ENCODE measurements at regions not wholly inside any gene's neighbourhood (a gene's known extent, or its start where the extent isn't known, plus 50 kb on each side); places are given as distances from the start of the nearest gene placed in this dataset.

- Histone ChIP-seq H3K56ac (replicated peaks; ENCODE audit: insufficient read length, low read depth, low read length) (no peak overlapping the region), H3K23me2 (ENCODE audit: low read depth, low read length) (no peaks in the 10 kb centered on the region), H3K4ac (replicated peaks; ENCODE audit: insufficient read length, low read depth, low read length) (no peak overlapping the region), H3K36me3 (ENCODE audit: control insufficient read depth in 2 of 4, insufficient read depth in 4 of 4, low read length in 3 of 4) (no peaks in the 10 kb centered on the region), H4K20me1 (replicated peaks in 1 of 2; ENCODE audit: control insufficient read depth in 1 of 2, insufficient read depth in 2 of 2, low read length in 2 of 2) (no peaks in the 10 kb centered on the region), H3K27ac (ENCODE audit: low read depth, low read length) (no peak overlapping the region), H3K4me2 (ENCODE audit: insufficient read depth in 1 of 2, low read depth in 2 of 2, low read length in 2 of 2) (no peak overlapping the region), H2AFZ (ENCODE audit: low read length) (no peak overlapping the region), H4K8ac (ENCODE audit: extremely low read depth, insufficient read depth, low read length) (no peak overlapping the region), H3K79me2 (ENCODE audit: control insufficient read depth in 1 of 2, insufficient read depth in 2 of 2, low read length in 2 of 2) (no peaks in the 10 kb centered on the region), H2BK12ac (ENCODE audit: low read depth, low read length) (no peak overlapping the region), H3K18ac (ENCODE audit: extremely low read depth, low read length) (no peak overlapping the region), H2BK120ac (replicated peaks; ENCODE audit: low read depth, low read length) (no peak overlapping the region), H3K4me1 (replicated peaks in 1 of 4; ENCODE audit: control insufficient read depth in 3 of 4, insufficient read depth in 4 of 4, low read length in 3 of 4) (no peaks in the 10 kb centered on the region), H2BK5ac (ENCODE audit: low read depth, low read length) (no peak overlapping the region), H4K5ac (ENCODE audit: insufficient read length, low read depth, low read length) (no peak overlapping the region), H3K9me3 (ENCODE audit: insufficient read depth in 2 of 2, low read depth in 1 of 2, low read length in 1 of 2) (no peaks in the 10 kb centered on the region), H3K23ac (ENCODE audit: insufficient read length) (no peak overlapping the region), H3K79me1 (ENCODE audit: low read depth, low read length) (no peaks in the 10 kb centered on the region), H2BK15ac (ENCODE audit: low read length) (no peak overlapping the region), H3K14ac (ENCODE audit: insufficient read length) (no peak overlapping the region), H3K27me3 (replicated peaks in 1 of 4; ENCODE audit: control insufficient read depth in 3 of 4, extremely low read depth in 1 of 4, insufficient read depth in 3 of 4, low read length in 3 of 4) (no peaks in the 10 kb centered on the region), H3K4me3 (ENCODE audit: extremely low read depth in 1 of 4, insufficient read depth in 2 of 4, low read depth in 3 of 4, low read length in 4 of 4) (no peak overlapping the region), H2BK20ac (ENCODE audit: low read length) (no peak overlapping the region), H2AK5ac (ENCODE audit: low read depth, low read length) (no peak overlapping the region), H4K91ac (replicated peaks; ENCODE audit: insufficient read length, low read length) (no peak overlapping the region), H3K9ac (replicated peaks in 1 of 4; ENCODE audit: extremely low read depth in 1 of 4, low read depth in 3 of 4, low read length in 3 of 4) (no peak overlapping the region)
- no peak for FAIRE-seq
- no peak for DNase-seq (ENCODE audit: low read depth in 1 of 2, low spot score in 2 of 2)
- ChIA-PET POLR2A (ENCODE audit: partially characterized antibody) (no interaction called here), CTCF (ENCODE audit: partially characterized antibody) (no interaction called here)
- no peak for TF ChIP-seq BCL11A (IDR thresholded peaks at IDR 0.05; ENCODE audit: low read depth in 2 of 2, low read length in 2 of 2)
- TF ChIP-seq TAF1 (IDR thresholded peaks at IDR 0.05; ENCODE audit: low read depth, low read length), result no peak
- no peak for TF ChIP-seq TEAD4 (IDR thresholded peaks at IDR 0.05; ENCODE audit: low read depth, low read length)
- TF ChIP-seq, protein P1, sequence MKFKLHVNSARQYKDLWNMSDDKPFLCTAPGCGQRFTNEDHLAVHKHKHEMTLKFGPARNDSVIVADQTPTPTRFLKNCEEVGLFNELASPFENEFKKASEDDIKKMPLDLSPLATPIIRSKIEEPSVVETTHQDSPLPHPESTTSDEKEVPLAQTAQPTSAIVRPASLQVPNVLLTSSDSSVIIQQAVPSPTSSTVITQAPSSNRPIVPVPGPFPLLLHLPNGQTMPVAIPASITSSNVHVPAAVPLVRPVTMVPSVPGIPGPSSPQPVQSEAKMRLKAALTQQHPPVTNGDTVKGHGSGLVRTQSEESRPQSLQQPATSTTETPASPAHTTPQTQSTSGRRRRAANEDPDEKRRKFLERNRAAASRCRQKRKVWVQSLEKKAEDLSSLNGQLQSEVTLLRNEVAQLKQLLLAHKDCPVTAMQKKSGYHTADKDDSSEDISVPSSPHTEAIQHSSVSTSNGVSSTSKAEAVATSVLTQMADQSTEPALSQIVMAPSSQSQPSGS (IDR thresholded peaks at IDR 0.05; ENCODE audit: low read length), result no peak
- TF ChIP-seq EGR1 (IDR thresholded peaks at IDR 0.05; ENCODE audit: borderline replicate concordance, low read depth, low read length), result no peak
- TF ChIP-seq RNF2 (IDR thresholded peaks at IDR 0.05; ENCODE audit: borderline replicate concordance, low read depth, low read length, missing control alignments, poor library complexity, severe bottlenecking), result no peak
- TF ChIP-seq POLR2AphosphoS5 (IDR thresholded peaks at IDR 0.05; ENCODE audit: low read depth, low read length), result no peak
- no peak for TF ChIP-seq CREB1 (IDR thresholded peaks at IDR 0.05)
- no peak for TF ChIP-seq GABPA (IDR thresholded peaks at IDR 0.05; ENCODE audit: borderline replicate concordance, insufficient read depth, low read length)
- no peak for TF ChIP-seq SIRT6 (IDR thresholded peaks at IDR 0.05; ENCODE audit: low read length)
- TF ChIP-seq RAD21 (IDR thresholded peaks at IDR 0.05 in 1 of 2, conservative IDR thresholded peaks at IDR 0.05 in 1 of 2; ENCODE audit: low read depth in 2 of 2, low read length in 2 of 2), result no peak
- no peak for TF ChIP-seq TAF7 (optimal IDR thresholded peaks at IDR 0.05; ENCODE audit: borderline replicate concordance, low read depth, low read length)
- TF ChIP-seq NANOG (IDR thresholded peaks at IDR 0.05; ENCODE audit: insufficient read depth, low read depth, low read length, poor library complexity, severe bottlenecking), result no peak
- TF ChIP-seq, protein P2, sequence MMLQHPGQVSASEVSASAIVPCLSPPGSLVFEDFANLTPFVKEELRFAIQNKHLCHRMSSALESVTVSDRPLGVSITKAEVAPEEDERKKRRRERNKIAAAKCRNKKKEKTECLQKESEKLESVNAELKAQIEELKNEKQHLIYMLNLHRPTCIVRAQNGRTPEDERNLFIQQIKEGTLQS (IDR thresholded peaks at IDR 0.05; ENCODE audit: insufficient read depth, low read depth, low read length), result no peak
Observed at GRCh38 chr21:22552390-22552789, 1554.2 kb downstream of the NCAM2 start.

All from H1 (cell line).